Mucosa of stomach (tissue), 1 donor: ENCODE measurements at regions not wholly inside any gene's neighbourhood (a gene's known extent, or its start where the extent isn't known, plus 50 kb on each side); places are given as distances from the start of the nearest gene placed in this dataset.
"Not testable (repeated sequence)": the region's sequence is repeated elsewhere in the genome, so short reads cannot be mapped to it uniquely, and the experiment has no call there.

Experiments
- H3K27me3 ChIP-seq: one replicate; pipeline ENCODE4 v1.7.0; 2013; ENCODE audit warnings: mild to moderate bottlenecking, low read length; ENCODE audit not compliant: control insufficient read depth, insufficient read depth
- H3K36me3 ChIP-seq: one replicate; pipeline ENCODE4 v1.7.0; 2013; ENCODE audit warnings: low read length; ENCODE audit not compliant: control insufficient read depth, insufficient read depth
- H3K4me1 ChIP-seq: one replicate; pipeline ENCODE4 v1.7.0; 2013; ENCODE audit warnings: mild to moderate bottlenecking, low read length; ENCODE audit not compliant: control insufficient read depth, insufficient read depth
- H3K4me3 ChIP-seq: one replicate; pipeline ENCODE4 v1.7.0; 2013; ENCODE audit warnings: low read length
- H3K9ac ChIP-seq: one replicate; pipeline ENCODE4 v1.7.0; 2013; ENCODE audit warnings: mild to moderate bottlenecking, low read length, moderate library complexity
- H3K9me3 ChIP-seq: one replicate; pipeline ENCODE4 v1.7.0; 2013; ENCODE audit warnings: mild to moderate bottlenecking, low read length, moderate library complexity; ENCODE audit not compliant: control insufficient read depth
- donor health status: Pancreatic carcinoma.

GRCh38 chr4:33080275-33080674 is 2360.1 kb downstream of the PCDH7 start:
- no peak overlapping the region for H3K9ac ChIP-seq
- H3K36me3 ChIP-seq: no peaks in the 10 kb centered on the region
- H3K27me3 ChIP-seq: no peaks in the 10 kb centered on the region
- H3K9me3 ChIP-seq: no peaks in the 10 kb centered on the region
- H3K4me3 ChIP-seq: no peak overlapping the region
- no peaks in the 10 kb centered on the region for H3K4me1 ChIP-seq

- Histone ChIP-seq H3K27me3 (no peaks in the 10 kb centered on the region), H3K9ac (no peak overlapping the region), H3K9me3 (no peaks in the 10 kb centered on the region), H3K4me3 (no peak overlapping the region), H3K36me3 (no peaks in the 10 kb centered on the region), H3K4me1 (no peaks in the 10 kb centered on the region)
Observed at GRCh38 chr4:33085709-33086108, 2365.5 kb downstream of the PCDH7 start.

- no peak overlapping the region for H3K4me3 ChIP-seq
- H3K4me1 ChIP-seq: no peaks in the 10 kb centered on the region
- H3K9ac ChIP-seq: no peak overlapping the region
- no peaks in the 10 kb centered on the region for H3K9me3 ChIP-seq
- H3K36me3 ChIP-seq: no peaks in the 10 kb centered on the region
- H3K27me3 ChIP-seq: no peaks in the 10 kb centered on the region
Observed at GRCh38 chr4:33086331-33086925, 2366.3 kb downstream of the PCDH7 start.

GRCh38 chr4:33088713-33089112 is 2368.5 kb downstream of the PCDH7 start:
- Histone ChIP-seq H3K9me3 (no peaks in the 10 kb centered on the region), H3K4me3 (no peak overlapping the region), H3K36me3 (no peaks in the 10 kb centered on the region), H3K4me1 (no peaks in the 10 kb centered on the region), H3K27me3 (no peaks in the 10 kb centered on the region), H3K9ac (no peak overlapping the region)

- H3K4me3 ChIP-seq: no peak overlapping the region
- H3K9me3 ChIP-seq: no peaks in the 10 kb centered on the region
- H3K4me1 ChIP-seq: no peaks in the 10 kb centered on the region
- no peak overlapping the region for H3K9ac ChIP-seq
- no peaks in the 10 kb centered on the region for H3K36me3 ChIP-seq
- H3K27me3 ChIP-seq: no peaks in the 10 kb centered on the region
Observed at GRCh38 chr4:33090910-33091309, 2370.7 kb downstream of the PCDH7 start.

- Histone ChIP-seq H3K9ac (no peak overlapping the region), H3K36me3 (no peaks in the 10 kb centered on the region), H3K27me3 (no peaks in the 10 kb centered on the region), H3K4me3 (no peak overlapping the region), H3K4me1 (no peaks in the 10 kb centered on the region), H3K9me3 (no peaks in the 10 kb centered on the region)
Observed at GRCh38 chr4:33091961-33092360, 2371.8 kb downstream of the PCDH7 start.

- H3K36me3 ChIP-seq: no peaks in the 10 kb centered on the region
- no peak overlapping the region for H3K9ac ChIP-seq
- no peaks in the 10 kb centered on the region for H3K4me1 ChIP-seq
- H3K27me3 ChIP-seq: no peaks in the 10 kb centered on the region
- no peak overlapping the region for H3K4me3 ChIP-seq
- no peaks in the 10 kb centered on the region for H3K9me3 ChIP-seq
Observed at GRCh38 chr4:33104273-33104672, 2384.1 kb downstream of the PCDH7 start.

GRCh38 chr4:33107814-33108213 is 2387.6 kb downstream of the PCDH7 start:
- H3K4me1 ChIP-seq: no peaks in the 10 kb centered on the region
- H3K9me3 ChIP-seq: no peaks in the 10 kb centered on the region
- H3K9ac ChIP-seq: no peak overlapping the region
- no peaks in the 10 kb centered on the region for H3K27me3 ChIP-seq
- no peaks in the 10 kb centered on the region for H3K36me3 ChIP-seq
- H3K4me3 ChIP-seq: no peak overlapping the region

- Histone ChIP-seq H3K27me3 (no peaks in the 10 kb centered on the region), H3K9ac (no peak overlapping the region), H3K36me3 (no peaks in the 10 kb centered on the region), H3K4me1 (no peaks in the 10 kb centered on the region), H3K4me3 (no peak overlapping the region), H3K9me3 (no peaks in the 10 kb centered on the region)
Observed at GRCh38 chr4:33111117-33111516, 2390.9 kb downstream of the PCDH7 start.

- no peak overlapping the region for H3K4me3 ChIP-seq
- H3K9ac ChIP-seq: no peak overlapping the region
- no peaks in the 10 kb centered on the region for H3K36me3 ChIP-seq
- H3K27me3 ChIP-seq: no peaks in the 10 kb centered on the region
- no peaks in the 10 kb centered on the region for H3K4me1 ChIP-seq
- no peaks in the 10 kb centered on the region for H3K9me3 ChIP-seq
Observed at GRCh38 chr4:33116871-33117270, 2396.7 kb downstream of the PCDH7 start.

GRCh38 chr4:33126002-33126401 is 2405.8 kb downstream of the PCDH7 start:
- Histone ChIP-seq H3K4me3 (no peak overlapping the region), H3K4me1 (no peaks in the 10 kb centered on the region), H3K27me3 (no peaks in the 10 kb centered on the region), H3K36me3 (no peaks in the 10 kb centered on the region), H3K9me3 (no peaks in the 10 kb centered on the region), H3K9ac (no peak overlapping the region)

GRCh38 chr4:33130662-33131061 is 2410.5 kb downstream of the PCDH7 start:
- H3K36me3 ChIP-seq, H3K9me3 ChIP-seq, H3K4me1 ChIP-seq, H3K4me3 ChIP-seq, H3K27me3 ChIP-seq, H3K9ac ChIP-seq: not testable (repeated sequence)

GRCh38 chr4:33133723-33134122 is 2413.6 kb downstream of the PCDH7 start:
- Histone ChIP-seq H3K4me1 (no peaks in the 10 kb centered on the region), H3K27me3 (no peaks in the 10 kb centered on the region), H3K36me3 (no peaks in the 10 kb centered on the region), H3K4me3 (no peak overlapping the region), H3K9ac (no peak overlapping the region), H3K9me3 (no peaks in the 10 kb centered on the region)
